SU-DHL-6 (cell line): ENCODE measurements at regions not wholly inside any gene's neighbourhood (a gene's known extent, or its start where the extent isn't known, plus 50 kb on each side); places are given as distances from the start of the nearest gene placed in this dataset.
A peak's percentile ranks its signal among the peaks of the same experiment; 100 is the strongest.

Source experiments
- H2AFZ ChIP-seq: fragments of 200-600 bp; sonication (generic); 2 replicates; pipeline ENCODE4 v1.6.1; 2014; ENCODE audit warnings: low read depth, mild to moderate bottlenecking, moderate library complexity, mixed read lengths, antibody characterized with exemption, low read length; ENCODE audit not compliant: severe bottlenecking
- H3F3A ChIP-seq: fragments of 200-600 bp; shearing (Covaris generic); 2 replicates; pipeline ENCODE4 v1.6.0; 2016; ENCODE audit warnings: antibody characterized with exemption, mild to moderate bottlenecking; ENCODE audit not compliant: insufficient read depth
- H3K27ac ChIP-seq: fragments of 200-600 bp; sonication (generic); 2 replicates; pipeline ENCODE4 v1.5.1; 2016; ENCODE audit warnings: low read depth, mild to moderate bottlenecking, low read length, moderate library complexity, mixed read lengths
- H3K27me3 ChIP-seq: fragments of 200-600 bp; sonication (generic), shearing (Covaris generic); 2 replicates; pipeline ENCODE4 v1.6.0; 2014; ENCODE audit warnings: mild to moderate bottlenecking, low read length
- H3K36me3 ChIP-seq: fragments of 200-600 bp; sonication (generic); 2 replicates; pipeline ENCODE4 v1.6.1; 2014; ENCODE audit warnings: mild to moderate bottlenecking, low read length, mixed read lengths
- H3K4me2 ChIP-seq: fragments of 300-600, 200-600 bp; shearing (Covaris generic), sonication (generic); 2 replicates; pipeline ENCODE4 v1.6.0; 2014; ENCODE audit warnings: low read length, low read depth, mild to moderate bottlenecking; ENCODE audit not compliant: poor library complexity, severe bottlenecking
- H3K4me3 ChIP-seq: fragments of 200-600 bp; sonication (generic); 2 replicates; pipeline ENCODE4 v1.5.1; 2014; ENCODE audit warnings: antibody characterized with exemption, low read length, mild to moderate bottlenecking, mixed read lengths; ENCODE audit not compliant: insufficient read depth, poor library complexity, severe bottlenecking
- H3K79me2 ChIP-seq: fragments of 200-600 bp; sonication (generic); 2 replicates; pipeline ENCODE4 v1.6.1; 2014; ENCODE audit warnings: mild to moderate bottlenecking, low read length, moderate library complexity; ENCODE audit not compliant: insufficient read depth
- H3K9ac ChIP-seq: fragments of 200-600 bp; sonication (generic); 2 replicates; pipeline ENCODE4 v1.7.0; 2014; ENCODE audit warnings: mild to moderate bottlenecking, low read length
- H3K9me2 ChIP-seq: fragments of 200-600 bp; sonication (generic); replicated peaks from 2 replicates; pipeline ENCODE4 v1.6.1; 2014; ENCODE audit warnings: low read length; ENCODE audit not compliant: insufficient read depth
- H3K9me3 ChIP-seq: fragments of 200-600 bp; sonication (generic); 2 replicates; pipeline ENCODE4 v1.6.1; 2014; ENCODE audit warnings: low read length, mixed read lengths; ENCODE audit not compliant: insufficient read depth
- H4K20me1 ChIP-seq: fragments of 200-600 bp; sonication (generic); 2 replicates; pipeline ENCODE4 v1.6.1; 2014; ENCODE audit warnings: low read depth, mild to moderate bottlenecking, antibody characterized with exemption, low read length, moderate library complexity, mixed read lengths
- EZH2phosphoT487 ChIP-seq: fragments of 200-600 bp; sonication (generic), shearing (Covaris generic); conservative IDR thresholded peaks from 2 replicates; pipeline ENCODE4 v1.6.1; 2018; ENCODE audit warnings: mild to moderate bottlenecking, antibody characterized with exemption, low read length, moderate library complexity, mixed read lengths
- TF ChIP-seq, protein P1 (sequence below): fragments of 200-600 bp; sonication (generic); IDR thresholded peaks from one replicate; pipeline ENCODE4 v1.5.1; 2017; ENCODE audit warnings: antibody characterized with exemption, mild to moderate bottlenecking, low read length, moderate library complexity; ENCODE audit not compliant: insufficient read depth, poor library complexity, severe bottlenecking

DNA sequence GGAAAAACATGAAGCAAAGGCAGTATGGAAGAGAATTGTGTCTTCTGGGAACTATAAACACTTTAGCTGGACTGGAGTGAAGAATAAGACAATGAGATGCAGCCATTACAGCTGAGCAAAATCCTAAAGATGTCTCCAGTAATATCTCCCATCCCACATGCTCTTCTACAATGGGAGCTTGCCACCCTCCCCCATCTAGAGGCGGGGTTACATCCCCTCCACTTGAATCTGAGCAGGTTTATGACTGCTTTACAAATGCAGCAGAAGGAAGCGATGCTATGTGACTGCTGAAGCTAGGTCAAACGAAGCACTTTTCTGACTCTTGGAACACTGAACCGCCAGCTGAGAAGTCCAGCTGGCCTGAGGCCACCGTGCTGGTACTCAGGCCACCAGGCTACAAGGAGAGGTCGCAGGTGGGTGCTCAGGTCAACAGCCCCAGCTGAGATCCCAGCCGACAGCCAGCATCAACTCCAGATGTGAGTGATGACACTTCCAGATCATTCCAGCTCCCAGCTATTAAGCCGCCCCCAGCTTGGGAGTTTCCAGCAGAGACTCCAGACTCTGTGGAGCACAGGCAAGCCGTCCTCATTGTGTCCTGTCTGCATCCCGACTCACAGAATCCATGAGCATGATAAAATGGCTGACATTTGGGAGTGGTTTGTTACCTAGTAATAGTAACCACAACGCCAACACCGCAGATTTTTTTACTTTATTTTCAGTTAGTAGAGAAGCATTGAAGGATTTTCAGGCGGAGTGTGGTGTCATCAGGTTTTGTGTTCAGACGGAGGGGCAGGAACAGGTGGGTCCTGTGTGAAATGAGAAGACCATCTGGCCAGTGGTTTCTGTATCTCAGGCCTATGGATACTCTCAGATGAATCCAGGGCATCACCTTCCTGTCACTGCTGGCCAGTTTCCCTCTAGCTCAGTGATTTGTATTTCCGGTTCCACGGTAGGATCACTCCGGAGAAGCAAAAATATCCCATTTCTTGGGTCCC lies 89.3 kb downstream of the NPY start:
- TF ChIP-seq, protein P1, sequence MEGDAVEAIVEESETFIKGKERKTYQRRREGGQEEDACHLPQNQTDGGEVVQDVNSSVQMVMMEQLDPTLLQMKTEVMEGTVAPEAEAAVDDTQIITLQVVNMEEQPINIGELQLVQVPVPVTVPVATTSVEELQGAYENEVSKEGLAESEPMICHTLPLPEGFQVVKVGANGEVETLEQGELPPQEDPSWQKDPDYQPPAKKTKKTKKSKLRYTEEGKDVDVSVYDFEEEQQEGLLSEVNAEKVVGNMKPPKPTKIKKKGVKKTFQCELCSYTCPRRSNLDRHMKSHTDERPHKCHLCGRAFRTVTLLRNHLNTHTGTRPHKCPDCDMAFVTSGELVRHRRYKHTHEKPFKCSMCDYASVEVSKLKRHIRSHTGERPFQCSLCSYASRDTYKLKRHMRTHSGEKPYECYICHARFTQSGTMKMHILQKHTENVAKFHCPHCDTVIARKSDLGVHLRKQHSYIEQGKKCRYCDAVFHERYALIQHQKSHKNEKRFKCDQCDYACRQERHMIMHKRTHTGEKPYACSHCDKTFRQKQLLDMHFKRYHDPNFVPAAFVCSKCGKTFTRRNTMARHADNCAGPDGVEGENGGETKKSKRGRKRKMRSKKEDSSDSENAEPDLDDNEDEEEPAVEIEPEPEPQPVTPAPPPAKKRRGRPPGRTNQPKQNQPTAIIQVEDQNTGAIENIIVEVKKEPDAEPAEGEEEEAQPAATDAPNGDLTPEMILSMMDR: no peak
- no peak for TF ChIP-seq EZH2phosphoT487
- H3K79me2 ChIP-seq: no peaks in the 10 kb centered on the region
- no peak overlapping the region for H3K9ac ChIP-seq
- H3K4me3 ChIP-seq: no peak overlapping the region
- H3F3A ChIP-seq: no peaks in the 10 kb centered on the region
- no peak overlapping the region for H2AFZ ChIP-seq
- H3K27ac ChIP-seq: no peak overlapping the region
- H3K27me3 ChIP-seq: no peaks in the 10 kb centered on the region
- no peaks in the 10 kb centered on the region for H4K20me1 ChIP-seq
- H3K36me3 ChIP-seq: no peaks in the 10 kb centered on the region
- no peak overlapping the region for H3K4me2 ChIP-seq
- H3K9me2 ChIP-seq: no peaks in the 10 kb centered on the region
- no peaks in the 10 kb centered on the region for H3K9me3 ChIP-seq

DNA sequence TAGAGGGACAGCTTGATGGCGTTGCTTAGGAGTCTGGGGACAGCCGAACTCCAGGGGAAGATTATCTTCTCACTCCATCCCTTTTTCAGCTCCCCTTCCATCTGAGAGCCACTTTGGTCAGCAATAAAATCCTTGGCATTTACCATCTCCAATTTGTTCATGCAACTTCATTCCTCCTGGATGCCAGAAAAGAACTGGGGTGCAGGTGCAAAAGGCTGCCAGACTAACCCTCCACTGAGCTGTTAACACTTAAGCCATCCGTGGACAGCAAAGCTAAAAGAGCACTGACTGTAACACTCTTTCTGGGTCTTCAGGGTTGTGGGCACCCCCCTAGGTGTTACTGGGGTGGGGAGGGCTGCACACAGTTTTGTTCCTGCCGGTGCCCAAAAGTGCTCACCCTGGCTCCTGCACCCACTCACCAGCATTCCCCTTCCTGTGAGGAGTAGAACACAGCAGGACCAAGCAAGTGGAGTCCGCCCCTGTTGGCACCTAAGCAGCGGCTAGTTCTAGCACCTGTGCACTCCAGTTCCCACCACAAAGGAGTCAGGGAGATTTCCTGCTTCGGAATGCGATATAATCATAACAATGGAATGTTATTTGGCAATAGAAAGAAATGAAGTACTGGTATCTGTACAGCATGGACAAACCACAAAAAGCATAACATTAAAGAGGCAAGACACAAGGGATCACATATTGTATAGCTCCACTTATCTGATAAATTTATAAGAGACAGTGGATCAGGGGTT lies 95.1 kb downstream of the NPY start:
- TF ChIP-seq, protein P1: no peak
- TF ChIP-seq EZH2phosphoT487: no peak
- Histone ChIP-seq H3K9ac (no peak overlapping the region), H2AFZ (no peak overlapping the region)

DNA sequence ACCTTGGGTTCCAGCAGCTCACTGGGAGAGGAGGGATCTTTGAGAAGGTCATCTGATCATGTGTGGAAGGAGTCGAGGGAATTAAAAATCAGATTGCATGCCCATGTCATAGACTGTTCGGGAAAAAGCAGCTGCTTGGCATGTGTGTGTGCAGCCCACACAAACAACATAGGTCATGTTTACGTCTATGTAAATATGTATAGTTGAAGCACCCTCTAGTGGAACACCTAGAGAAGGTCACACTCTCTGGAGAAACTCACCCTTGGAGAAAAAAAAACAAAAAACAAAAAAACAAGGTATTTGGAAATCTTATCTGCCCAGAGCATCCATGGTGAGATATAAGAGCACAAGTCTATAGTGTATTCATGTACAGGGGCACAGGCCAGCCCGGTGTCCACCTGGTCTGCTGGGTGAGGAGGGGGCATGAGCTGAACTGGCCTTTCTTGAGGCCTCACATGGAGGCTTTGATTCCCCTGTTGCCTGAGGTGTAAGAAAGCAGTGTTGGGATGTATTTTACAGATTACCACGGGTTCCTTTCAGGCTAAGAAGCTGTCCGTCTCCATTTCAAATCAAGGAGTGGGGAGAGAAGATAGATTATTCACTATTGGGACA lies 98.0 kb downstream of the NPY start:
- Histone ChIP-seq H3K36me3 (no peaks in the 10 kb centered on the region), H3K4me3 (no peak overlapping the region), H3K27me3 (no peaks in the 10 kb centered on the region), H3K9me2 (no peaks in the 10 kb centered on the region), H3K4me2 (no peak overlapping the region), H3K27ac (no peak overlapping the region), H3F3A (no peaks in the 10 kb centered on the region), H2AFZ (no peak overlapping the region), H3K79me2 (no peaks in the 10 kb centered on the region), H3K9ac (no peak overlapping the region), H3K9me3 (no peaks in the 10 kb centered on the region), H4K20me1 (no peaks in the 10 kb centered on the region)
- TF ChIP-seq, protein P1: peak; percentile 59
- TF ChIP-seq EZH2phosphoT487: no peak

More for the DNA sequence above, 95.1 kb downstream of the NPY start:
- no peaks in the 10 kb centered on the region for H3F3A ChIP-seq
- H3K4me3 ChIP-seq: no peak overlapping the region
- H3K79me2 ChIP-seq: no peaks in the 10 kb centered on the region
- H3K27me3 ChIP-seq: no peaks in the 10 kb centered on the region
- H3K9me2 ChIP-seq: no peaks in the 10 kb centered on the region
- H3K4me2 ChIP-seq: no peak overlapping the region
- H3K9me3 ChIP-seq: no peaks in the 10 kb centered on the region
- no peaks in the 10 kb centered on the region for H3K36me3 ChIP-seq
- H3K27ac ChIP-seq: no peak overlapping the region
- no peaks in the 10 kb centered on the region for H4K20me1 ChIP-seq
